Epithelial cell of proximal tubule (primary cell): ENCODE measurements at regions not wholly inside any gene's neighbourhood (a gene's known extent, or its start where the extent isn't known, plus 50 kb on each side); places are given as distances from the start of the nearest gene placed in this dataset.
"Not testable (repeated sequence)": the region's sequence is repeated elsewhere in the genome, so short reads cannot be mapped to it uniquely, and the experiment has no call there.

Experiments used
- DNase-seq: peaks from one replicate; pipeline ENCODE4 v3.0.0-alpha.2; 2011; ENCODE audit warnings: low read depth
- H3K4me3 ChIP-seq: 2 replicates; pipeline ENCODE4 v1.5.1; 2011; ENCODE audit warnings: low read depth, mild to moderate bottlenecking, low read length
- CTCF ChIP-seq: conservative IDR thresholded peaks from 2 replicates; pipeline ENCODE4 v1.5.1; 2012; ENCODE audit warnings: low read depth, mild to moderate bottlenecking, low read length

GRCh38 chr6:25137916-25138232 lies 141.3 kb upstream of the CARMIL1 start:
- peak overlapping the region; percentile 51 for H3K4me3 ChIP-seq
- no peak for TF ChIP-seq CTCF

GRCh38 chr6:25138233-25138933 lies 140.8 kb upstream of the CARMIL1 start:
- no peak for TF ChIP-seq CTCF
- H3K4me3 ChIP-seq: peak overlapping the region; percentile 51
- no peak for DNase-seq

More at GRCh38 chr6:25137916-25138232, 141.3 kb upstream of the CARMIL1 start:
- DNase-seq: no peak

GRCh38 chr6:25138934-25139415 lies 140.2 kb upstream of the CARMIL1 start:
- no peak for TF ChIP-seq CTCF
- peak overlapping the region; percentile 51 for H3K4me3 ChIP-seq
- no peak for DNase-seq

- not testable (repeated sequence) for H3K4me3 ChIP-seq, DNase-seq
Observed at GRCh38 chr6:25139608-25140007, 139.6 kb upstream of the CARMIL1 start.

- no peak for TF ChIP-seq CTCF
- DNase-seq: no peak
- H3K4me3 ChIP-seq: no peak overlapping the region
Observed at GRCh38 chr6:25142506-25142905, 136.7 kb upstream of the CARMIL1 start.

GRCh38 chr6:25144919-25145318 lies 134.3 kb upstream of the CARMIL1 start:
- no peak for TF ChIP-seq CTCF
- DNase-seq: no peak
- no peak overlapping the region for H3K4me3 ChIP-seq

- H3K4me3 ChIP-seq: no peak overlapping the region
- DNase-seq: no peak
- TF ChIP-seq CTCF: no peak
Observed at GRCh38 chr6:25147223-25147622, 132.0 kb upstream of the CARMIL1 start.
